Skeletal muscle satellite cell (primary cell): ENCODE measurements at regions not wholly inside any gene's neighbourhood (a gene's known extent, or its start where the extent isn't known, plus 50 kb on each side); places are given as distances from the start of the nearest gene placed in this dataset.

Source experiments
- H3K27me3 ChIP-seq: 2 replicates; pipeline ENCODE4 v1.7.0; 2013; ENCODE audit warnings: low read length; ENCODE audit not compliant: control insufficient read depth, insufficient read depth
- H3K36me3 ChIP-seq: 2 replicates; pipeline ENCODE4 v1.7.0; 2013; ENCODE audit warnings: mild to moderate bottlenecking, control low read depth, low read length; ENCODE audit not compliant: insufficient read depth
- H3K4me1 ChIP-seq: 2 replicates; pipeline ENCODE4 v1.7.0; 2013; ENCODE audit warnings: low read length; ENCODE audit not compliant: control insufficient read depth, insufficient read depth
- H3K4me2 ChIP-seq: 2 replicates; pipeline ENCODE4 v1.7.0; 2013; ENCODE audit warnings: mild to moderate bottlenecking, low read length
- H3K4me3 ChIP-seq: 2 replicates; pipeline ENCODE4 v1.7.0; 2013; ENCODE audit warnings: low read length
- H3K9ac ChIP-seq: 2 replicates; pipeline ENCODE4 v1.7.0; 2013; ENCODE audit warnings: mild to moderate bottlenecking, low read depth, low read length, moderate library complexity
- H3K9me3 ChIP-seq: replicated peaks from 2 replicates; pipeline ENCODE4 v1.7.0; 2013; ENCODE audit warnings: mild to moderate bottlenecking, control low read depth, low read length

DNA sequence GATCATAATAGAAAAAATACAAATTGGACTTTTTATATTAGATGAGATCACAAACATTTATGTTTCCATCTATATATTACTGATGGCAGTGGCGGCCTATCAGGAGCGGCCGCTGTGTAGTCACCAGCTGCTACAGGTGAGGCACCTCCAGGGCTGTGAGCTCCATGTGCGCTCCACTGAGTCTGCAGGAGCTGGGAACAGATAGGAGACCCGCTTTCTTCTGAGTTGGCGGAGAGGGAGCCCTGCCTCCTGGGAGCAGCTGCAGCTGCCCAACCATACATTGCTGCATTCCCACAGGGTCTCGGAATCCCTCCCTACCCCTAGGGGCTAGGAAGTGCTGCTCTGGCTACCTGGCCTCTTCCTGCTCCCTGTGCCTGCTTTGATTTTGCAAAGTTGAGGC is 812.9 kb downstream of the PDHA2 start:
- Histone ChIP-seq H3K9me3 (peaks cover 14% of the 10 kb centered on the region), H3K36me3 (no peaks in the 10 kb centered on the region), H3K4me3 (no peak overlapping the region), H3K4me1 (no peaks in the 10 kb centered on the region), H3K4me2 (no peak overlapping the region), H3K27me3 (no peaks in the 10 kb centered on the region), H3K9ac (no peak overlapping the region)

DNA sequence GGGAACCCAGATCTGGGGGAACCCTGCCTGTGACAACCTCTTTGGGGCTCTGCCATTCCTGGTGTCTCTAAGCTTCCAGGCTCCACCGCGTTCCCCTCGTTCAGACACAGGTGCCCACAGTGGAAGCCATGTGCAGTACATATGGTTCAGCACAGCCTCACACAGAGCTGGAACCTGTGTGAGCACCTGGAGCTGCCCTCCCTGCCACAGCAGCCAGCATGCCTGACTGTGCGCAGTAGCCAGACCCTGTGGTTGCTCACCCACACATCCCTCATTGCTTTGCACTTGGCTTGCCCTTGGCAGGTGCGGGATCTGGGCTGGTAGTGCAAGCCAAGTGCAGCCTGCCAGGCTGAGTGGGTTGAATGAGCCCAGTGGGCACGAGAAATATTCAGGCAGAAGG is 814.2 kb downstream of the PDHA2 start:
- H3K27me3 ChIP-seq: no peaks in the 10 kb centered on the region
- H3K9ac ChIP-seq: no peak overlapping the region
- no peak overlapping the region for H3K4me3 ChIP-seq
- H3K36me3 ChIP-seq: no peaks in the 10 kb centered on the region
- peaks cover 14% of the 10 kb centered on the region for H3K9me3 ChIP-seq
- no peaks in the 10 kb centered on the region for H3K4me1 ChIP-seq
- H3K4me2 ChIP-seq: no peak overlapping the region

DNA sequence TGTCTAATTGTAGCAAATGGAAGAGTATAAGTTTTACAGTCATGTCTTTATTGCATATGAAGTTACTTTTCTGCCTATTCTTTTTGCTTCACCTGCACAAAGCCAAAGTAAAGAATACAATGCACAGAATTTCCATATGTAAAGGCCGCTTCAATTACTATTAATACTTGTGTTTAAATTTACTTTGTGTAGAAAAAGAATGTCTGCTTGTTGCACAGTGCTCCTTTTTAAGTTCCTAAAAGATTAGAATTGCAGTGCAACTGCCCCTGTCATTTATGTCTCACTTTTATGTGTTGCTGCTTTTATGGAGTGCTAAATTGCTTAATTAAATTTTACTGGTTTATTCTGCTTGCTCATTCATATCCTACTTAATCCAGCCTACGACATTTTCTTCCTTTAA is 830.5 kb downstream of the PDHA2 start:
- Histone ChIP-seq H3K4me3 (no peak overlapping the region), H3K9me3 (peaks cover 3% of the 10 kb centered on the region), H3K27me3 (no peaks in the 10 kb centered on the region), H3K4me1 (no peaks in the 10 kb centered on the region), H3K4me2 (no peak overlapping the region), H3K9ac (no peak overlapping the region), H3K36me3 (no peaks in the 10 kb centered on the region)

GRCh38 chr4:96675416-96675815 is 835.5 kb downstream of the PDHA2 start:
- no peak overlapping the region for H3K4me3 ChIP-seq
- H3K9me3 ChIP-seq: peaks cover 6% of the 10 kb centered on the region
- H3K4me1 ChIP-seq: no peaks in the 10 kb centered on the region
- no peak overlapping the region for H3K9ac ChIP-seq
- H3K36me3 ChIP-seq: no peaks in the 10 kb centered on the region
- no peak overlapping the region for H3K4me2 ChIP-seq
- no peaks in the 10 kb centered on the region for H3K27me3 ChIP-seq

DNA sequence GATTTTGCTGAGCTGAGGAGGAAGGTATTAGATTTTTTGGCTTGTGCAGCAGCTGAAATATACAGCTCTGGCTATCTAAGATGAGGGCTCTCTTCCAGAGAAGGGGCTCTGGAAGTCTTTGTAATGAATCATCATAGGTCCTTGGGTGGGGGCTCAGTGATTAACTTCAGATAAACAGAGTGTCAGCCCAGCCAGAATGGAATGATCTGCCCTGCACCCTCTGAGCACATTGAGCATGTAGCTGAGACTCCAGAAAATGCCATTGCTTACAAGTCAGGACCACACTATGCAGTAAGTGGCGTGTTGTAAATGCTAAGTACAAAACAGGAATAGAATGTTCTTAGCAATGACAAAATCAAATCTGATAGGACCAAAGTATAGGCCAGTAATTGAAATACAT is 836.0 kb downstream of the PDHA2 start:
- Histone ChIP-seq H3K4me2 (no peak overlapping the region), H3K4me3 (no peak overlapping the region), H3K4me1 (no peaks in the 10 kb centered on the region), H3K9ac (no peak overlapping the region), H3K36me3 (no peaks in the 10 kb centered on the region), H3K27me3 (no peaks in the 10 kb centered on the region), H3K9me3 (peaks cover 6% of the 10 kb centered on the region)

DNA sequence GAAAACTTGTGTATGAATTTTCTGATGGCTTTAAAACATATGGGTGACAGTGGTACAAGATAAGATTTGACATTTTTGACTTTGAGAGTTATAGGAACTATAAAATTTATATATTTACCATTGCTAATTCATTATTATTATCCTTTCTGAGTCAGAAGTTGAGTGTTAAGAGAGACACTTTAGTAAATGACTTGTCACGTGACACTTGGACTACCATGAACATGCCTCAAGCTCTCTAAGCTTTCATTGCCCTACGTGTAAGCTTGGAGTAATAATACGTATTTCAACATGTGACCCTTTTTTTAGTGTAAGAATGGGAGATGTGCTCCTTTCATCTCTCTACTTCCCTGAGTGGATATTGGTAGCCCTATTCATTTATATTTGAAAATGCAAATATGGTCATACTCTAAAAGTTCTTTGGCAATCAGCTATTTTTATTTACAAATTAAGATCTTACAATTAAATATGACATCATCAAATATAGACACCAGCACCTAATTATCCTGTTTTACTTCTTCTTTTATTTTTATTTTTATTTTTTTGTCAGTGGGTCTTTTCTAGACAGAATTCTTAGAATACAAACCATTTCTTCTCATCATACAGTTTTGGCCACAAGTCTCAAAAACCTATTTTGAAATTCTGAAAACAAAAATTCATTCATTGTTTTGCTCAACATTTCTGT is 837.0 kb downstream of the PDHA2 start:
- H3K4me1 ChIP-seq: no peaks in the 10 kb centered on the region
- H3K27me3 ChIP-seq: no peaks in the 10 kb centered on the region
- no peaks in the 10 kb centered on the region for H3K36me3 ChIP-seq
- H3K9me3 ChIP-seq: peaks cover 6% of the 10 kb centered on the region
- H3K9ac ChIP-seq: no peak overlapping the region
- H3K4me3 ChIP-seq: no peak overlapping the region
- H3K4me2 ChIP-seq: no peak overlapping the region

DNA sequence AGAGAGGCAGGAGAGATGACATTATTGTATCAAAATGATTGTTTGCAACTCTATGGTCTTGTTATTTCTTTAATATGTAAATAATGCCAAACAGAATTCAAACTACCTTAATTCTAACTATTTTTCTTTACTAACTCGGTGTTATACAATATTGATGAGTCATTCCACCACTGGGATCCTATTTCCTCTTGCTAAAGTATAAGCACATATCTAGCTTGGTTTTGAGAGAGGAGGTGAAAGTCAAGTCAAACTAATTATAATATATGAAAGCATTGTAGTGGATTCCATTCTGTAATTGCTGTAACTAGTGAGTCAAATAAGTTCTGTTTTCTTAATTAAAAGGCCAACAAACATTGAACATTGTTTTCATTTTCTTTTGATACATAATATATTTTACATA is 837.6 kb downstream of the PDHA2 start:
- H3K36me3 ChIP-seq: no peaks in the 10 kb centered on the region
- H3K27me3 ChIP-seq: no peaks in the 10 kb centered on the region
- H3K4me2 ChIP-seq: no peak overlapping the region
- no peaks in the 10 kb centered on the region for H3K4me1 ChIP-seq
- peaks cover 6% of the 10 kb centered on the region for H3K9me3 ChIP-seq
- H3K9ac ChIP-seq: no peak overlapping the region
- H3K4me3 ChIP-seq: no peak overlapping the region

DNA sequence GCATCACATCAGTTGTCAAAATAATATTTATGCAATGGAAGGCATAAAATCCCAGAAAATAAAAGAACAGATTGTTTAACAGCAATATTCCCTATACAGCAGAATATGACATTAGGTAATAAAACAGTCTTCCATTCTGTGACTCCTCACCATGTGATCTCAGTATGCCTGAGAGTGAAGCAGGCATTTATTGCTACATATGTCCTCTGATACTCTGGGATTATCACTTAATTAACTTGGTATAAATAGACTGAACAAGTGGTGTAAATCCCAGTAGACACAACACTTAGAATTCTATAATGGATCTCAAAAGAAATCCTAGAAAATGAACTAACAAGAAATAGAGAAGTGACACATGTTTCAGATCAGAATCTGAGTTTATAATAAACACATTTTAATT is 841.3 kb downstream of the PDHA2 start:
- Histone ChIP-seq H3K4me1 (no peaks in the 10 kb centered on the region), H3K27me3 (no peaks in the 10 kb centered on the region), H3K36me3 (no peaks in the 10 kb centered on the region), H3K9me3 (peaks cover 3% of the 10 kb centered on the region), H3K9ac (no peak overlapping the region), H3K4me3 (no peak overlapping the region), H3K4me2 (no peak overlapping the region)

GRCh38 chr4:96685691-96686090 is 845.8 kb downstream of the PDHA2 start:
- Histone ChIP-seq H3K4me2 (no peak overlapping the region), H3K4me3 (no peak overlapping the region), H3K9me3 (no peaks in the 10 kb centered on the region), H3K27me3 (no peaks in the 10 kb centered on the region), H3K9ac (no peak overlapping the region), H3K36me3 (no peaks in the 10 kb centered on the region), H3K4me1 (no peaks in the 10 kb centered on the region)

DNA sequence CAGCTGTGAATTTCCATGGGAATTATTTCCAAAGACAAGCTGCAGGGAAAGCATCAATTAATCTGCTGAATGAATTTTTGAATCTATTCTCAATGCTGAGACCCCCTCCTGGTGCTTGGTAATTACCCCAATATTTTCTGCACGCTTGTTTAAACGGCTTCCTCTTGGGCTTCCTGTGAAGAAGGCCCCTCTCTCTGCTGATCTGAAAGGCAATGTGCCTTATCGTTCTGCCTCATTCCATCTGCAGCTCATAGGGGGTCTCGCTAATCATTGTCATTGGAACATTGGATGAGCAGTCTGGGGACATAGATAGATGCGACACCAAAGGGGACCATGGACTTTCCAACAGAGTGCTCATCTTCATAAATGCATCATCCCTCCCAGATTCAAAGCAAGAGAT is 851.6 kb downstream of the PDHA2 start:
- Histone ChIP-seq H3K4me3 (no peak overlapping the region), H3K9me3 (no peaks in the 10 kb centered on the region), H3K27me3 (no peaks in the 10 kb centered on the region), H3K4me1 (no peaks in the 10 kb centered on the region), H3K4me2 (no peak overlapping the region), H3K9ac (no peak overlapping the region), H3K36me3 (no peaks in the 10 kb centered on the region)

DNA sequence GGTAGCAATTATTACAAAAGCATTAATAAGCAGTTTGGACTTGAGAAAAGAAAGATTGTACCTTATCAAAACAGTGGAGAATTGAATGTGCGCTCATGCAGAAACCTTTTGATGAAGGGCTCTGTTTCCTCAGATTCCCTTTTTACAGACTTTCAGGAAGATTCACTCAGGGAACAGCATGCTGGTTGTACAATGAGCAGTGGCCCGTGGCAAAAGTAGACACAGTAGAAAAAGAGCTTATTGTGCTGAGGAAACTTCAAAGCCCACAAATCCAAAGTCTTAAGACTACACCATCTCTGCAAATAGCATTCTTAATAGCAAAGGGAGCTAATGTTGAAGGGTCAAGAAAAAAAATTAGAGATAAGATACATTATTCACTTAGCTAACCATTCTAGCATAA is 858.9 kb downstream of the PDHA2 start:
- Histone ChIP-seq H3K4me2 (no peak overlapping the region), H3K4me1 (no peaks in the 10 kb centered on the region), H3K9me3 (peaks cover 8% of the 10 kb centered on the region), H3K27me3 (no peaks in the 10 kb centered on the region), H3K36me3 (no peaks in the 10 kb centered on the region), H3K4me3 (no peak overlapping the region), H3K9ac (no peak overlapping the region)

GRCh38 chr4:96703265-96703664 is 863.4 kb downstream of the PDHA2 start:
- no peaks in the 10 kb centered on the region for H3K4me1 ChIP-seq
- peaks cover 8% of the 10 kb centered on the region for H3K9me3 ChIP-seq
- no peaks in the 10 kb centered on the region for H3K36me3 ChIP-seq
- no peak overlapping the region for H3K9ac ChIP-seq
- H3K27me3 ChIP-seq: no peaks in the 10 kb centered on the region
- no peak overlapping the region for H3K4me3 ChIP-seq
- H3K4me2 ChIP-seq: no peak overlapping the region
